ENCODE measurements at regions not wholly inside any gene's neighbourhood (a gene's known extent, or its start where the extent isn't known, plus 50 kb on each side); places are given as distances from the start of the nearest gene placed in this dataset.

DNA sequence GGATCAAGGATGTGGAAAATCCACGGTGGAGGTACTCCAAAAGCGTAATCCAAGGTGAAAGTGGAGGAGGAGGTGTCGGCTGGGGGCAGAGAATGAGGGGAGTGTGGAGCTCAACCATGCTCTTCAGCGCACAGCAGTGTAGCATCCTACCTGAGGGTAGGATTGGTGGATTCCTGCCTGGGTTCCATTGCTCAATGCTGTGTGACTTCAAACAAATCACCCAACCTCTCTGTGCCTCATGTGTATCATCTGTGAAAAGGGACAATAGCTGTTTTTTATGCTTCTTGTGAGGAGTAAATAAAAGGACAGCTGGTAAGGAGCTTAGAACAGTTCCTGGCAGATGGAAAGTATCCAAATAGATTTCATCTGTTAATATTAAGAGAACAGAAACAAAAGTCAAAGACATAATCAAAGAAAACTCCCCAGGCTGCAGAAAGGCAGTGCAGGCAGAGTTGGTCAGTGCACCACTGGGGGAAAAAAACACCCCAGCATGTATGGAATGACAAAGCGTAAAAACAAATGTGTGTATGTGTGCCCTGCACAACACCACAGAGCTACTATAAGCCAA is 130.0 kb upstream of the HDAC4 start:
- TF ChIP-seq, protein P1, sequence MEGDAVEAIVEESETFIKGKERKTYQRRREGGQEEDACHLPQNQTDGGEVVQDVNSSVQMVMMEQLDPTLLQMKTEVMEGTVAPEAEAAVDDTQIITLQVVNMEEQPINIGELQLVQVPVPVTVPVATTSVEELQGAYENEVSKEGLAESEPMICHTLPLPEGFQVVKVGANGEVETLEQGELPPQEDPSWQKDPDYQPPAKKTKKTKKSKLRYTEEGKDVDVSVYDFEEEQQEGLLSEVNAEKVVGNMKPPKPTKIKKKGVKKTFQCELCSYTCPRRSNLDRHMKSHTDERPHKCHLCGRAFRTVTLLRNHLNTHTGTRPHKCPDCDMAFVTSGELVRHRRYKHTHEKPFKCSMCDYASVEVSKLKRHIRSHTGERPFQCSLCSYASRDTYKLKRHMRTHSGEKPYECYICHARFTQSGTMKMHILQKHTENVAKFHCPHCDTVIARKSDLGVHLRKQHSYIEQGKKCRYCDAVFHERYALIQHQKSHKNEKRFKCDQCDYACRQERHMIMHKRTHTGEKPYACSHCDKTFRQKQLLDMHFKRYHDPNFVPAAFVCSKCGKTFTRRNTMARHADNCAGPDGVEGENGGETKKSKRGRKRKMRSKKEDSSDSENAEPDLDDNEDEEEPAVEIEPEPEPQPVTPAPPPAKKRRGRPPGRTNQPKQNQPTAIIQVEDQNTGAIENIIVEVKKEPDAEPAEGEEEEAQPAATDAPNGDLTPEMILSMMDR (optimal IDR thresholded peaks at IDR 0.05 in 1 of 3, IDR thresholded peaks at IDR 0.05 in 1 of 3, conservative IDR thresholded peaks at IDR 0.05 in 1 of 3; ENCODE audit: extremely low read depth in 1 of 3, insufficient read depth in 2 of 3, low read length in 3 of 3): no peak
- TF ChIP-seq EZH2 (IDR thresholded peaks at IDR 0.05; ENCODE audit: low read length): no peak

All from keratinocyte (primary cell).